HFF-Myc (cell line): ENCODE measurements at regions not wholly inside any gene's neighbourhood (a gene's known extent, or its start where the extent isn't known, plus 50 kb on each side); places are given as distances from the start of the nearest gene placed in this dataset.
"Not testable (repeated sequence)": the region's sequence is repeated elsewhere in the genome, so short reads cannot be mapped to it uniquely, and the experiment has no call there.

ENCODE experiments used
- DNase-seq: peaks from one replicate; pipeline ENCODE4 v3.0.0-alpha.2; 2011; ENCODE audit warnings: low read depth; ENCODE audit errors: extremely low read depth
- H3K4me3 ChIP-seq: replicated peaks from 2 replicates; pipeline ENCODE4 v1.5.1; 2011; ENCODE audit warnings: low read depth, mild to moderate bottlenecking, control low read depth, low read length
- TF ChIP-seq, protein P1 (sequence below): IDR thresholded peaks from 2 replicates; pipeline ENCODE4 v1.5.1; 2012; ENCODE audit warnings: mild to moderate bottlenecking, low read depth, low read length, control low read depth; ENCODE audit errors: missing control alignments

DNA sequence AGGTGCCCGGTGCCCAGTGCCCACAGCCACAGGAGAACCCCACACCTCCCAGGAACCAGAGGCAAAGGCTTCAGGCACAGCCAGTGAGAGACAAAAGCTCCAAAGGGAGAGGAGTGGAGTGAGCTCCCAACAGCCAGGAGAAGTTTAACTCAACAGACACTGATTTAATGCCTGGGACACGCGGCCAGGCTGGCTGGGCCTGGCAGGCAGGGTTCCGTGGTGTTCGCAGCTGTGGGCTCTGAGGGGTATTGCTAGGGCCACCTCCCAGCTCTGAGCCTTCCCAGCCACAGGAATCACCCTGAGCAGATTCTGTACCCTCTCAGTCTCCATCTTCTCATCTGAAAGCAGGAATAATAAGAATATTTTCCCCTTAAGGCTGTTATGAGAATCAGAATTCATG, 222.5 kb downstream of the NPHP4 start:
- no peak overlapping the region for H3K4me3 ChIP-seq
- DNase-seq: no peak
- TF ChIP-seq, protein P1, sequence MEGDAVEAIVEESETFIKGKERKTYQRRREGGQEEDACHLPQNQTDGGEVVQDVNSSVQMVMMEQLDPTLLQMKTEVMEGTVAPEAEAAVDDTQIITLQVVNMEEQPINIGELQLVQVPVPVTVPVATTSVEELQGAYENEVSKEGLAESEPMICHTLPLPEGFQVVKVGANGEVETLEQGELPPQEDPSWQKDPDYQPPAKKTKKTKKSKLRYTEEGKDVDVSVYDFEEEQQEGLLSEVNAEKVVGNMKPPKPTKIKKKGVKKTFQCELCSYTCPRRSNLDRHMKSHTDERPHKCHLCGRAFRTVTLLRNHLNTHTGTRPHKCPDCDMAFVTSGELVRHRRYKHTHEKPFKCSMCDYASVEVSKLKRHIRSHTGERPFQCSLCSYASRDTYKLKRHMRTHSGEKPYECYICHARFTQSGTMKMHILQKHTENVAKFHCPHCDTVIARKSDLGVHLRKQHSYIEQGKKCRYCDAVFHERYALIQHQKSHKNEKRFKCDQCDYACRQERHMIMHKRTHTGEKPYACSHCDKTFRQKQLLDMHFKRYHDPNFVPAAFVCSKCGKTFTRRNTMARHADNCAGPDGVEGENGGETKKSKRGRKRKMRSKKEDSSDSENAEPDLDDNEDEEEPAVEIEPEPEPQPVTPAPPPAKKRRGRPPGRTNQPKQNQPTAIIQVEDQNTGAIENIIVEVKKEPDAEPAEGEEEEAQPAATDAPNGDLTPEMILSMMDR: no peak

DNA sequence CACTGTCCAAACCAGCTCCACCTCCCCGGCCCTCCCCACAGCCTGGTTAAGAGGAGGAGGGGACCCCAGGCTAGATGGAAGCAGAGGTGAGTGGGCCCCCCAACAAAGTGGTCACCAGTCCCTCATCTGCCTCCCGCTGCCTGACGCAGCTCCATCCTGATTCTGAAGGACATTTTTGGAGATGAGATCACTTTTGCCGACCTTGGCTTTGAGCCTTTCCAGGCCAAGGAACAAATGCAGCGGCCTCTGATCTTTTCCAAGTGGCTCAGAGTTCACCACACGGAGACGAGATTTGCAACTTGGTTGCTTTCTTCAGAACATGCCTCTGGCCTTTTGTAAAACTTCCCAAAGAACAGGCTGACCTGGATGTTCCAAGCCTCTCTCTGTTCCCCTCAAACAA, 223.1 kb downstream of the NPHP4 start:
- no peak overlapping the region for H3K4me3 ChIP-seq
- TF ChIP-seq, protein P1: no peak
- no peak for DNase-seq

DNA sequence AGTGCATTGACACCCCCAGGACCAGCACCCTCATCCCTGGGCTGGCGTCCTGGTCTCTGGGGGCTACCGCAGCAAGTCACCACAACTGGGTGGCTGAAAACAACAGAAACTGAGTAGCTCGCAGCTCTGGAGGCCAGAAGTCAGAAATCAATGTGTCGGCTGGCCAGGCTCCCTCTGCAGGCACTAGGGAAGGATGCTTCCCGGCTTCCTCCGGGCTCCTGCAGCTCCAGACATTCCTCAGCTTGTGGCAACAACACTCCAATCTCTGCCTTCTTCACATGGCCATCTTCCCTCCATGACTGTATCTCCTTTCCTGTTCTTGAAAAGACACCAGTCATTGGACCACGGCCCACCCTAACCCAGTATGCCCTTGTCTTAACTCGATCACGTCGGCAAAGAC, 224.2 kb downstream of the NPHP4 start:
- H3K4me3 ChIP-seq: no peak overlapping the region
- DNase-seq: no peak
- TF ChIP-seq, protein P1: no peak

DNA sequence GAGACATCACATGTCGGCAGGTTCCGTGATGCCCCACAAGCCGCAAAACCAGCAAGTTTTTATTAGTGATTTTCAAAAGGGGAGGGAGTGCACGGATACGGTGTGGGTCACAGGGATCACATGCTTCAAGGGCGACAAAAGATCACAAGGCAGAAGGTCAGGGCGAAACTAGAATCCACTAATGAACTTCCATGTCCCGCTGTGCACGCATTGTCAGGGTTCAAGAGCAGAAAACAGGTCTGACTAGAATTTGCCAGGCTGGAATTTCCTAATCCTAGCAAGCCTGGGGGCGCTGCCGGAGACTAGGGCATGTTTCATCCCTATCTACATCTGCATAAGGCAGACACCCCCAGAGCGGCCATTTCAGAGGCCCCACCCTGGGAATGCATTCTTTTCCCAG, 225.2 kb downstream of the NPHP4 start:
- DNase-seq, H3K4me3 ChIP-seq: not testable (repeated sequence)

DNA sequence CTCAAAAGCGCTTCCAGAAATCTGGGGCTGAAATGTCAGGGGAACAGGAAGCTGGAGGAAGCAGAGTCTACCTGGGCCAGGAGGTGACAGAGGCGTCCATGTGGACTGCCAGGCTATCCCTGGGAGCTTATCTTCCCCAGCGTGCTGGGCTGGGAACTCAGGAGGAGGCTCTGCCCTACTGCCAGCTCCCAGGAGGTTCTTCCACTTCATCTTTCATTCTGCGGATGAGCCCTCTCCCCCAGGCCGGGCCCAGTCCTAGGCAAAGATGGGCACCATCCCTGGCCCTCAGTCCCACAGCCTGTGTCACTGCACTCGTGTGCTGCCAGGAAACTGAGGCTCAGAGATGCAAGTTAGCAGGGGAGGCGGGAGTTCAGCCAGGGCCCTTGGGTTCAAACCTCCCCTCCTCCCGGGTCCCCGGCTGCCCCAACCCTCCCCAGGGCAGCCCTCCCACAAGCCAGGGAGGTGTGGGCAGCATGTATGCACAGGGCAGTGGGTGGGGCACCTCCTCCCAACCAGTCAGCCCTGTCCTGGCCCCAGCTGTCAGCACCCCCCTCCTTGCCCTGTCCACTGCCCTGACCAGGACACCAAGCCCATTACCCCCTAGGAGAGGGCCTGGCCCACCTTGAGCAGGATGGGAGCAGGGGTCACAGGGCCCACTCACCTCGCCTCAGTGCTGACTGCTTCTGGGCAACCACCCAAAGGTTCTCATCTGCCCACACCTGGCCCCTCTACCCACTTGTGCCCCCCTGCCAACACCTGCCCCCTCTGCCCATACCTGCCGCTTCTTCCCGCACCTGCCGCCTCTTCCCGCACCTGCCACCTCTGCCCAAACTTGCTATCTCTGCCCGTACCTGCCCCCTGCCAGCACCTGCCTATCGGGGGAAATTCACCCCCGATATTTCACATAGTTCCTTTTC, 226.0 kb downstream of the NPHP4 start:
- H3K4me3 ChIP-seq: no peak overlapping the region
- DNase-seq: no peak
- TF ChIP-seq, protein P1: no peak

DNA sequence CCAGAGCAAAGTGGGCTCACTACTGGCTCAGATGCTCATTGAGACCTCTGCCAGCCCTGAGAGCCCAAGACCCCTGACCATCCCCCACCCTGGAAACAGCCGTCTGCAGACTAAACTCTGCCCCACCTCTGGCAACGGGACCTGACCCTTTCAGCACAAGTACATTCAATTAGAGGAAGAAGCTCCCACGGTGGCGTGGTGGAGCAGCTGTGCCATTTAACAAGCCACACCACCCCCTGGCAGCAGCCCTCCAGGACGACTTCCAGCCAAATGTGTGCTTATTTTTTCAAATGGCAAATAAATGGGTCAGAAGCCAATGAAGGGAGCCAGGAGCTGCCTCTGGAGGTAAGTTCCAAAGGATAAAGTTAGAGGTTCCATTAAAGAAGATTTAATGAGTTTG, 226.7 kb downstream of the NPHP4 start:
- H3K4me3 ChIP-seq: no peak overlapping the region
- no peak for DNase-seq
- TF ChIP-seq, protein P1: no peak

DNA sequence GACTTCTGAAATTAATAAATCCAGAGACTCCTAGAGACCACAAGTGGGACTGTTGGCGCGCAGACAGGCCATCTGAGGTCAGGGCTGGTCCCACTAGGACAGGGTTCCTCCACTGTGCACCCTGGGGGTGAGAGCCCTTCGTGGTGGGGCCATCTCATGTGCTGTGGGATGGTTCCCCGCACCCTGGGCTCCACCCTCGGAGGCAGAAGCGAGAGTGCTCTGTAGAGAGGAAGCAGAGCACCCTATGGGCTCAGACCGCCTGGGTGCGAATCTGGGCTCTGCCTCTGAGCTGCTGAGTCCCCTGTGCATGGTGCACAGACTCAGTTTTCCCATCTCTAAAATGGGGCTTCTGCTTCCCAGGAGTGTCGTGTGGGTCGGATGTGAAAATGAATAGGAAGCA, 227.3 kb downstream of the NPHP4 start:
- DNase-seq: no peak
- no peak overlapping the region for H3K4me3 ChIP-seq
- TF ChIP-seq, protein P1: no peak
